GM12878 (cell line): ENCODE measurements at regions not wholly inside any gene's neighbourhood (a gene's known extent, or its start where the extent isn't known, plus 50 kb on each side); places are given as distances from the start of the nearest gene placed in this dataset.

Source experiments
- ATAC-seq: fragments of 200-7000 bp; cut with Tn5 transposase; 3 replicates; pipeline ENCODE4 v1.9.1; 2020; ENCODE audit warnings: mild to moderate bottlenecking, moderate library complexity
- BruUV-seq: library from RNA; stranded (reverse); fragments of 400-500 nt; replicated peaks from 2 replicates; lab custom pipeline; 2021; lab: Mats Ljungman, UMichigan
- CTCF ChIA-PET: fragments of 300-600 bp; sonication (Branson Sonifier 250); formaldehyde crosslinking; extraction: SDS; loops from one replicate; lab custom pipeline; 2021; ENCODE audit warnings: inconsistent platforms; lab: Yijun Ruan, JAX
- POLR2A ChIA-PET: fragments of 350-600 bp; formaldehyde crosslinking; extraction: SDS; loops from one replicate; lab custom pipeline; 2021; ENCODE audit warnings: inconsistent platforms; lab: Charles Lee
- RAD21 ChIA-PET: fragments of 300-600 bp; sonication (Branson Sonifier 250); formaldehyde crosslinking; loops from one replicate; lab custom pipeline; 2023; ENCODE audit warnings: antibody characterized with exemption; ENCODE audit not compliant: unreplicated experiment; lab: Charles Lee
- SMC1A ChIA-PET: fragments of 300-600 bp; sonication (Branson Sonifier 250); formaldehyde crosslinking; loops from one replicate; lab custom pipeline; 2023; ENCODE audit not compliant: unreplicated experiment, uncharacterized antibody; lab: Charles Lee
- DNase-seq: peaks from one replicate; pipeline ENCODE4 v3.0.0-alpha.2; 2011; ENCODE audit warnings: low read depth, low spot score
- FAIRE-seq: peaks from 3 replicates; lab custom pipeline; 2011; peaks lifted over from hg19 to GRCh38; lab: Jason Lieb, UNC
- H2AFZ ChIP-seq: 2 replicates; pipeline ENCODE4 v1.6.0; 2011; ENCODE audit warnings: low read depth, low read length, control low read depth; ENCODE audit not compliant: control insufficient read depth
- H3K27ac ChIP-seq: 2 replicates; pipeline ENCODE4 v1.5.1; 2011; ENCODE audit warnings: control low read depth; ENCODE audit not compliant: control insufficient read depth, insufficient read depth
- H3K27me3 ChIP-seq, 2 experiments: replicated peaks in 1 of 2; 2 replicates each; pipeline versions ENCODE4 v1.6.0 to v1.6.1; 2011; ENCODE audit warnings: low read length in 1 of 2; ENCODE audit not compliant: control insufficient read depth in 2 of 2, insufficient read depth in 2 of 2
- H3K36me3 ChIP-seq, 2 experiments: 2 replicates each; pipeline ENCODE4 v1.5.1; 2011; ENCODE audit warnings: low read length in 1 of 2; ENCODE audit not compliant: control insufficient read depth in 2 of 2, insufficient read depth in 2 of 2
- H3K4me1 ChIP-seq: 2 replicates; pipeline ENCODE4 v1.6.1; 2011; ENCODE audit warnings: mild to moderate bottlenecking, low read length, moderate library complexity, mixed read lengths; ENCODE audit not compliant: control insufficient read depth, insufficient read depth
- H3K4me2 ChIP-seq: 2 replicates; pipeline ENCODE4 v1.6.0; 2011; ENCODE audit warnings: control low read depth; ENCODE audit not compliant: control insufficient read depth, insufficient read depth
- H3K4me3 ChIP-seq: fragments of 200-600 bp; sonication (generic); 2 replicates; pipeline ENCODE4 v1.5.1; 2016
- H3K79me2 ChIP-seq: 2 replicates; pipeline ENCODE4 v1.6.0; 2011; ENCODE audit warnings: low read length; ENCODE audit not compliant: control insufficient read depth, insufficient read depth
- H3K9ac ChIP-seq: 2 replicates; pipeline ENCODE4 v1.8.0; 2011; ENCODE audit warnings: low read length, control low read depth, mixed read lengths; ENCODE audit not compliant: control insufficient read depth, insufficient read depth
- H3K9me3 ChIP-seq: replicated peaks from 3 replicates; pipeline ENCODE4 v1.5.1; 2011; ENCODE audit warnings: mild to moderate bottlenecking, low read length; ENCODE audit not compliant: control insufficient read depth, insufficient read depth
- H4K20me1 ChIP-seq: 2 replicates; pipeline ENCODE4 v1.6.0; 2011; ENCODE audit not compliant: control insufficient read depth, insufficient read depth
- HDAC2 ChIP-seq: fragments of 200-600 bp; sonication (generic); IDR thresholded peaks from 2 replicates; pipeline ENCODE4 v1.6.1; 2017
- IRF5 ChIP-seq: fragments of 450-650 bp; IDR thresholded peaks from 2 replicates; pipeline ENCODE4 v1.6.1; 2017; ENCODE audit warnings: borderline replicate concordance
- NBN ChIP-seq: fragments of 450-650 bp; IDR thresholded peaks from 2 replicates; pipeline ENCODE4 v1.6.1; 2016
- NR2C2 ChIP-seq: IDR thresholded peaks from 2 replicates; pipeline ENCODE4 v1.6.1; 2011; ENCODE audit warnings: borderline replicate concordance, low read depth; ENCODE audit not compliant: control insufficient read depth, insufficient read length
- PML ChIP-seq: IDR thresholded peaks from 2 replicates; pipeline ENCODE4 v1.6.1; 2012; ENCODE audit warnings: low read length, inconsistent platforms
- STAT3 ChIP-seq: IDR thresholded peaks from 2 replicates; pipeline ENCODE4 v1.6.1; 2011; ENCODE audit warnings: low read depth, low read length, improper control_type of control experiment
- WGBS: methylation state at CpG from one replicate; pipeline ENCODE4 v1.1.6; 2016; ENCODE audit warnings: low lambda C conversion rate; ENCODE audit not compliant: insufficient replicate concordance, insufficient coverage; ENCODE audit errors: missing lambda C conversion rate; 5-methylcytosine and 5-hydroxymethylcytosine counted together
- in situ Hi-C: fragments of 300-500 bp; cut with MboI; formaldehyde crosslinking; loops from 9 replicates; pipeline ENCODE4 v1.14.3; 2018; ENCODE audit warnings: mixed read lengths
- intact Hi-C: fragments of 100-400 bp; cut with micrococcal nuclease; formaldehyde crosslinking; loops from one replicate; pipeline ENCODE4 v1.14.2; 2022; ENCODE audit not compliant: unreplicated experiment

GRCh38 chr1:157315544-157315943 is 177.3 kb upstream of the ETV3 start:
- Histone ChIP-seq H3K79me2 (no peaks in the 10 kb centered on the region), H3K9me3 (no peaks in the 10 kb centered on the region; the same call in 2 of the 3 replicates), H3K4me3 (no peak overlapping the region), H3K4me2 (no peak overlapping the region), H3K27me3 (no peaks in the 10 kb centered on the region; a peak in 2 of 4 replicates), H2AFZ (no peak overlapping the region), H4K20me1 (no peaks in the 10 kb centered on the region), H3K9ac (no peak overlapping the region), H3K4me1 (no peaks in the 10 kb centered on the region), H3K36me3 (no peaks in the 10 kb centered on the region), H3K27ac (no peak overlapping the region)
- DNase-seq (no peak), FAIRE-seq (no peak), ATAC-seq (no peak)
- CTCF ChIA-PET = no interaction called here
- in situ Hi-C loops (no loop called here), intact Hi-C loops (no loop called here)
- SMC1A ChIA-PET = interaction anchor here (1.5 kb wide), 1 partner anchor 14 kb away, joined by 3 read pairs; no protein-coding TSS in a partner anchor
- no TSS peak for BruUV-seq
- POLR2A ChIA-PET = no interaction called here
- RAD21 ChIA-PET = no interaction called here
- WGBS = 47% methylated on average over 2 of the region's 2 CpGs
- TF ChIP-seq STAT3 = no peak
- no peak for TF ChIP-seq IRF5
- no peak for TF ChIP-seq HDAC2

GRCh38 chr1:157314408-157314807 is 176.2 kb upstream of the ETV3 start:
- H3K9ac ChIP-seq = no peak overlapping the region
- intact Hi-C loops = loop anchor here (5.0 kb wide), 1 partner anchor 163 kb away; no protein-coding TSS in a partner anchor
- no peak overlapping the region for H3K4me3 ChIP-seq
- H3K4me1 ChIP-seq = no peaks in the 10 kb centered on the region
- FAIRE-seq (no peak), DNase-seq (no peak)
- no peak overlapping the region for H3K27ac ChIP-seq
- H2AFZ ChIP-seq = no peak overlapping the region
- SMC1A ChIA-PET = interaction anchor here (0.9 to 1.4 kb wide), 2 partner anchors 39 to 181 kb away, joined by 3 to 4 read pairs; no protein-coding TSS in a partner anchor
- H3K4me2 ChIP-seq = no peak overlapping the region
- H3K79me2 ChIP-seq = no peaks in the 10 kb centered on the region
- no peaks in the 10 kb centered on the region for H3K36me3 ChIP-seq
- POLR2A ChIA-PET = no interaction called here
- H3K27me3 ChIP-seq = no peaks in the 10 kb centered on the region; a peak in 2 of 4 replicates
- RAD21 ChIA-PET = no interaction called here
- TF ChIP-seq NR2C2 (no peak), PML (no peak), NBN (no peak)
- TF ChIP-seq, all 136 proteins: peak for 0
- 2% methylated on average over 2 of the region's 2 CpGs for WGBS
- in situ Hi-C loops = no loop called here
- ATAC-seq = no peak
- H3K9me3 ChIP-seq = no peaks in the 10 kb centered on the region; the same call in 2 of the 3 replicates
- BruUV-seq = no TSS peak
- CTCF ChIA-PET = interaction anchor here (1.1 to 1.7 kb wide), 3 partner anchors 18 to 118 kb away, joined by 4 to 5 read pairs (median 4); no protein-coding TSS in a partner anchor
- no peaks in the 10 kb centered on the region for H4K20me1 ChIP-seq
